OCI-LY3 (cell line): ENCODE measurements at regions not wholly inside any gene's neighbourhood (a gene's known extent, or its start where the extent isn't known, plus 50 kb on each side); places are given as distances from the start of the nearest gene placed in this dataset.
"Not testable (repeated sequence)": the region's sequence is repeated elsewhere in the genome, so short reads cannot be mapped to it uniquely, and the experiment has no call there.

Source experiments
- H2AFZ ChIP-seq: fragments of 200-600, 300-600 bp; shearing (Covaris generic); 2 replicates; pipeline ENCODE4 v1.6.0; 2014; ENCODE audit warnings: antibody characterized with exemption, low read depth, low read length
- H3K27ac ChIP-seq: fragments of 200-600, 300-600 bp; sonication (generic); 2 replicates; pipeline ENCODE4 v1.5.1; 2014; ENCODE audit warnings: mild to moderate bottlenecking, low read length, moderate library complexity, mixed read lengths
- H3K27me3 ChIP-seq: fragments of 200-600, 300-600 bp; sonication (generic); 2 replicates; pipeline ENCODE4 v1.6.1; 2014; ENCODE audit warnings: low read depth, low read length, mixed read lengths
- H3K36me3 ChIP-seq: fragments of 200-600, 300-600 bp; sonication (generic); replicated peaks from 2 replicates; pipeline ENCODE3; 2014; ENCODE audit warnings: low read depth, low read length, mixed read lengths
- H3K4me1 ChIP-seq: fragments of 300-600, 200-600 bp; sonication (generic); 2 replicates; pipeline ENCODE4 v1.6.1; 2014; ENCODE audit warnings: low read length, mixed read lengths
- H3K4me2 ChIP-seq: fragments of 200-600, 300-600 bp; sonication (generic); 2 replicates; pipeline ENCODE4 v1.6.1; 2014; ENCODE audit warnings: low read length, mixed read lengths
- H3K4me3 ChIP-seq: fragments of 300-600, 200-600 bp; sonication (generic); 2 replicates; pipeline ENCODE4 v1.5.1; 2014; ENCODE audit warnings: antibody characterized with exemption, mild to moderate bottlenecking, low read length, moderate library complexity
- H3K79me2 ChIP-seq: fragments of 300-600, 200-600 bp; shearing (Covaris generic); 2 replicates; pipeline ENCODE4 v1.6.1; 2014; ENCODE audit warnings: mild to moderate bottlenecking, low read length, mixed read lengths
- H3K9ac ChIP-seq: fragments of 300-600, 200-600 bp; shearing (Covaris generic); 2 replicates; pipeline ENCODE4 v1.6.0; 2014; ENCODE audit warnings: mild to moderate bottlenecking, low read length, moderate library complexity
- H3K9me3 ChIP-seq: fragments of 200-600, 300-600 bp; shearing (Covaris generic); 2 replicates; pipeline ENCODE4 v1.6.1; 2014; ENCODE audit warnings: low read length, mixed read lengths; ENCODE audit not compliant: insufficient read depth
- H4K20me1 ChIP-seq: fragments of 200-600, 300-600 bp; sonication (generic); 2 replicates; pipeline ENCODE4 v1.6.1; 2016; ENCODE audit warnings: low read length, mixed read lengths; ENCODE audit not compliant: insufficient read depth
- CTCF ChIP-seq: fragments of 200-600, 300-600 bp; sonication (generic); IDR thresholded peaks from 2 replicates; pipeline ENCODE4 v1.5.1; 2014; ENCODE audit warnings: antibody characterized with exemption, low read length, low read depth
- EZH2phosphoT487 ChIP-seq: fragments of 200-600 bp; shearing (Covaris generic); IDR thresholded peaks from 2 replicates; pipeline ENCODE4 v1.6.1; 2018; ENCODE audit warnings: antibody characterized with exemption, mixed run types, low read depth

- no peak overlapping the region for H2AFZ ChIP-seq
These were observed 294.7 kb downstream of the PLK2 start for GRCh38 chr5:58165152-58165551.

GRCh38 chr5:58161889-58162288 lies 298.0 kb downstream of the PLK2 start:
- H3K4me2 ChIP-seq, H3K27ac ChIP-seq, H3K9me3 ChIP-seq, H3K79me2 ChIP-seq, H3K36me3 ChIP-seq, H3K27me3 ChIP-seq, H2AFZ ChIP-seq, H4K20me1 ChIP-seq, H3K4me1 ChIP-seq, H3K9ac ChIP-seq, H3K4me3 ChIP-seq: not testable (repeated sequence)

More at GRCh38 chr5:58165152-58165551, 294.7 kb downstream of the PLK2 start:
- H3K9ac ChIP-seq = no peak overlapping the region
- no peak overlapping the region for H3K4me2 ChIP-seq
- H3K9me3 ChIP-seq = no peaks in the 10 kb centered on the region
- H3K27me3 ChIP-seq = no peaks in the 10 kb centered on the region
- TF ChIP-seq CTCF (no peak), EZH2phosphoT487 (no peak)
- H3K36me3 ChIP-seq = no peaks in the 10 kb centered on the region
- H3K27ac ChIP-seq = no peak overlapping the region
- no peaks in the 10 kb centered on the region for H4K20me1 ChIP-seq
- H3K4me1 ChIP-seq = no peaks in the 10 kb centered on the region
- no peak overlapping the region for H3K4me3 ChIP-seq
- H3K79me2 ChIP-seq = no peaks in the 10 kb centered on the region

- no peaks in the 10 kb centered on the region for H4K20me1 ChIP-seq
- no peaks in the 10 kb centered on the region for H3K9me3 ChIP-seq
- H2AFZ ChIP-seq = no peak overlapping the region
- no peaks in the 10 kb centered on the region for H3K27me3 ChIP-seq
- 0 out of 2 replicates have a peak overlapping the region, but pooled peaks have one; percentile 3 for H3K4me2 ChIP-seq
- H3K4me1 ChIP-seq = no peaks in the 10 kb centered on the region
- H3K9ac ChIP-seq = no peak overlapping the region
- H3K79me2 ChIP-seq = no peaks in the 10 kb centered on the region
- no peaks in the 10 kb centered on the region for H3K36me3 ChIP-seq
- no peak for TF ChIP-seq CTCF
- no peak for TF ChIP-seq EZH2phosphoT487
- no peak overlapping the region for H3K4me3 ChIP-seq
- no peak overlapping the region for H3K27ac ChIP-seq
These were observed 302.7 kb downstream of the PLK2 start for GRCh38 chr5:58156973-58157701.

GRCh38 chr5:58156361-58156760 lies 303.5 kb downstream of the PLK2 start:
- Histone ChIP-seq H4K20me1 (no peaks in the 10 kb centered on the region), H3K27ac (no peak overlapping the region), H3K4me3 (no peak overlapping the region), H3K79me2 (no peaks in the 10 kb centered on the region), H3K27me3 (no peaks in the 10 kb centered on the region), H3K9me3 (no peaks in the 10 kb centered on the region), H3K9ac (no peak overlapping the region), H3K4me2 (no peak overlapping the region), H3K36me3 (no peaks in the 10 kb centered on the region), H2AFZ (no peak overlapping the region), H3K4me1 (no peaks in the 10 kb centered on the region)
- no peak for TF ChIP-seq EZH2phosphoT487
- no peak for TF ChIP-seq CTCF
